T-helper 2 cell treated with Interferon-gamma antibody and Interleukin-4, amounts not matched to agents 100 ng/mL and 5 ng/mL, for 36 hours (primary cell): ENCODE measurements at regions not wholly inside any gene's neighbourhood (a gene's known extent, or its start where the extent isn't known, plus 50 kb on each side); places are given as distances from the start of the nearest gene placed in this dataset.

ENCODE experiments used
- intact Hi-C: fragments of 100-400 bp; cut with micrococcal nuclease; formaldehyde crosslinking; loops from one replicate; pipeline ENCODE4 v1.15.1; 2023

- intact Hi-C loops, result no loop called here
Measured at GRCh38 chr22:48517039-48518030, 1310.3 kb downstream of the BRD1 start.

- intact Hi-C loops, result no loop called here
Measured at GRCh38 chr22:48516571-48516970, 1311.1 kb downstream of the BRD1 start.

DNA sequence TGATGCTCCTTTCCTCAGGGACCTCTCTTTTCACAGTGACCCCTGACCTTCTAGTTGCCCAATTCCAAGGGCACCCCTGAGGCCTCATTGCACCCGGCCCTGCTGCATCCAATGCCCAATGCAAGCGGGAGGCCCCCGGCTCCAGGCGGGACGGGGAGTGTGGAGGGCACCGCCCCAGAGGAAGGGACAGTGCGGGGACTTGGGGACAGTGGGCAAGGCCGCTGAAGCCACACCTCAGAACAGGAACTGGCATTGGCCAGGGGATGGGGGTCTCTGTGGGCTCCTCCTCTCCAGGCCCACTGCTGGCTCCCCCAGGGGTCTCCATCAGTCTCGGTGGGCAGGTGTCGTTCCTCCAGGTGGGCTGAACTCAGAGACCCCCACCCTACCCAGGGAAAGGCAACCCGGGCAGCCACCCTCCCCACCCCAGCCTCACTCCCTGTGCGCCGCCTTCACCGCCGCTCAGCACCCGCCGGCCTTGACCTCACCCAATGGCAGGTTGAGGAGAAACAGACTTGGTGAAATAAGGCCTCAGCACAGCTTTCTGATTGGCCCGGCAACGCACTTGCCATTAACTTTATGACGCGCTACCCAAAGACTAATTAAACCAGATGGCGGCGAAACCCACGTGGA is 1312.0 kb downstream of the BRD1 start:
- intact Hi-C loops, result no loop called here

- intact Hi-C loops, result no loop called here
Measured at GRCh38 chr22:48513929-48514328, 1313.7 kb downstream of the BRD1 start.

GRCh38 chr22:48513446-48513845 is 1314.2 kb downstream of the BRD1 start:
- intact Hi-C loops, result no loop called here

DNA sequence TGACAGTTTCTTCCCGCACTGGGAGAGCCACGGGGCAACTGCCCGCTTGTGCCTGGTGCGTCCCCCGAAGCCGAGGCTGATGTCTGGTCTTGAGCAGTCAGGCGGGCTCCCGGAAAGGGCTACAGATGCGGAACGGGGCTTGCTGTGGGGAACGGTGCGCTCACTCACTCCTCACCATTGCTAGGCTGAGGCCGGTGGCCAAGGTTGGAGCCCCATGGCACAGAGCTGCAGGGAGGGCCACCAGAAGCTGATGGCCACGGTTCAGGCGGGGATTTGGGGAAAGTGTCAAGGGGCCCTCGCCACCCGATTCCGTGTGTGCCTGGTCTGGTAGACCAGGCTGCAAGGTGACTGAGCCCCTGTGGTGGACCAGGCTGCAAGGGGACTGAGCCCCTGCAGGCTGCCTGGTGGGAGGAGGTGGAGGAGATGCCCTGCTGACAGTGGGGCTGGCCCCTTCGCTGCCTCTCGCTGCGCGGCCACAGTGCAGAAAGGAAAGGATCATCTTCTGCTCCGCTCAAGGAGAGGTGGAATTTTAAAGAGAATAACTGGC is 1315.8 kb downstream of the BRD1 start:
- intact Hi-C loops, result no loop called here

GRCh38 chr22:48511211-48511610 is 1316.5 kb downstream of the BRD1 start:
- intact Hi-C loops, result no loop called here

- intact Hi-C loops, result no loop called here
Measured at GRCh38 chr22:48510599-48510998, 1317.1 kb downstream of the BRD1 start.

DNA sequence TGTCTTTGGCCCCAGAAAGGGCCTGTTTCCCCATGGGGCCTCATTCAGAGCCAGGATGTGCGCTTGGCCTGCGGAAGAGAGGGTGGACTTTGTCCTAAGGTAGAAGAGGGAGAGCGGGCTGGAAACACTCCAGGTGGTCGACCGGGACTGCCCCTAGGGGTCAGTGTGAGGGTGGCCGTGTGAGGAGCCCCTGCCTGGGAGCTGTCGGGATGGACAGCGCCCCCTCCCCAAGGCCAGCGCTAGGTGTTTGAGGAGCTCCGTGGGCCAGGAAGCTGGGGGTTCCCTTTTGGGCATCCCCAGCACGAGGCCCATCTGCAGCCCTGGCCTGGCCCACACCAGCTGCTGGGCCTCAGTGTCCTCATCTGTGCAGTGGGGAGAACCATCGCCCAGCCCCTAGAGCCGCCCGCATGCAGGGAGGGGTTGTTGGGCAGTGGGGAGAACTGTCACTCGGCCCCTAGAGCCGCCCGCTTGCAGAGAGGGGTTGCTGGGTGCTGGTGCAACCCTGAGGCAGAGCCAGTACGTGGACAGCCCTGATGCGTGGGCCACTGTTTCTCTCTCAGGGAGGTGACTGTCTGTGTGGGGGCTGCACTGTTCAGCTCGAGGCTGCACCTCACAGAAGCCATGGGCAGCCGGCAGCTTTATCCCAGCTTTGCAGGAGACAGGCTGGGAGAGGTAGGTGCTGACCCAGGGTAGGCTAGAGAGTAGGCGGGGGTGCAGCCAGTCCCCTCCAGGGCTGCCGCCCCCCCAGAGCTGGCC is 1319.9 kb downstream of the BRD1 start:
- intact Hi-C loops, result no loop called here

GRCh38 chr22:48507171-48507570 is 1320.5 kb downstream of the BRD1 start:
- intact Hi-C loops, result no loop called here

DNA sequence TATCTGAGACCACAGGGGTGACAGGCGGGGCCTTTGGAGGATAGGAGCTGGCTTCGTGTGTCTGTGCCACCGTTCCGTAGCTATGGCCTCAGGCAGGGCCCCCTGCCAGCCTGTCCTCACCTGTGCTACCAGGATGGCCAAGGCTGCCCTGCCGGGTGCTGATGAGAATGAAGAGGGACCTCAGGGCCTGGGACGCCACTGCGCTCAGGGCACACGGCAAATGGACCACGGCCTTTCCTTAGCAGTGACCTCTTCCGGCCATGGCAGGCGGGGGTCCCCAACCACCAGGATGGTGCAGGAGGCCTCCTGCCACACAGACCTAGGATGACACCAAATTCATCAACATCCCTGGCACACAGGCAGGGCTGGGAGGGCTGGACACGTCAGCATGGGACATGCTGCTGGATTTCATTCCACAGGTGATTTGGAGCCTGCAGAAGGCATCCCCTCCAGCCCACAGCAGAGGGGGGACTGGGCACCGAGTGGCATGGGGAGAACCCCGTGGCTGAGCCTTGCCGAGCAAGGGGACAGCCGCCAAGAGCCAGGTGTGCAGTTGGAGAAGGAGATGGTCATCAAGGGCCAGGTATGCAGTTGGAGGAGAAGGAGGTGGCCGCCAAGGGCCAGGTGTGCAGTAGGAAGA is 1321.0 kb downstream of the BRD1 start:
- intact Hi-C loops, result no loop called here

DNA sequence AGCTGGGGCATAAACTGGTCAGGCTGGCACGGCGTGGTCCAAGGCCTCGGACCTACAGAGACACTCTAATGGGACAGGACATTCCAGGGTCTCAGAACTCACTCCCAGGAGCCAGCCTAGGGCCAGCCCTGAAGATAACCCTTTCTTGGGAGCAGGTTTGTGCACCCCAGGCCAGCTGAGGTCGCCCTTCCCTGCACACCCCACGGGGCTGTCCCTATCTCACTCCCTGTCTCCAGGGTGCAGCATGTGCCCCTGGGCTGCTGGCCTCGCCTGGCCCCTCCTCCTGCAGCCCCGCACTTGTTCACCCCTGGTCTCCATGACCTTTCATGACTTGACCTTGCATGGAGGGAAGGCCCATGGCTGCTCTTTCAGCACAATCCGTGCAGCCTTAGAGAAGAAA is 1321.8 kb downstream of the BRD1 start:
- intact Hi-C loops, result no loop called here

DNA sequence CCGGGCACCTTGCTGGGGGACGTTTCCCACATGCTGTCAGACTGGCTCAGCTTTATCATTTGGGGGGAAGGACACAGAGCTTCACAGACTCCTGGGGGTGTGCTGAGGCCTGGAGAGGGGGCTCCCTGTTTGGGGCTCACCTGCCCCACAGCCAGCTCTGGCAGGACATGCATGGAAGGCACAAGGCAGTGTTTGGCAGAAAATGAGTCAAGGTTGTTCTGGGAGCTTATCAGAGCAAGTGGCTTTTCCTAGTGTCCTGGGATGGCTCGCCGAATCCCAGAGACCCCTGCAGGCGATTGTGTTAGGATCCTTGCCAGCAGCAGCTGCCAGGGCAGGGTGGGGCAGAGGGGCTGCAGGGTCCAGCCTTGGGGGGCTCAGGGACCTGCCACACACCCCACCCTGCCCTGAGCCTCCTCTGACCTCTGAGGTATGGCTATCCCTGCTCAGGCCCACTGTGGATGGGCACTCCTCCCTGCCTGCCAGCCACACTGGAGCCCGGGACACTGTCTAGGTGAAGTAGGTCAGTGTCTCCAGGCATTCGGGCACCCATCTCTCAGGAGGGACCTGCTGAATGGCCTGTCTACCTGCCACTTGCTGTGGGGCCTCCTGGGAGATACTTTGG is 1323.0 kb downstream of the BRD1 start:
- intact Hi-C loops, result no loop called here

GRCh38 chr22:48503876-48504275 is 1323.8 kb downstream of the BRD1 start:
- intact Hi-C loops, result no loop called here

DNA sequence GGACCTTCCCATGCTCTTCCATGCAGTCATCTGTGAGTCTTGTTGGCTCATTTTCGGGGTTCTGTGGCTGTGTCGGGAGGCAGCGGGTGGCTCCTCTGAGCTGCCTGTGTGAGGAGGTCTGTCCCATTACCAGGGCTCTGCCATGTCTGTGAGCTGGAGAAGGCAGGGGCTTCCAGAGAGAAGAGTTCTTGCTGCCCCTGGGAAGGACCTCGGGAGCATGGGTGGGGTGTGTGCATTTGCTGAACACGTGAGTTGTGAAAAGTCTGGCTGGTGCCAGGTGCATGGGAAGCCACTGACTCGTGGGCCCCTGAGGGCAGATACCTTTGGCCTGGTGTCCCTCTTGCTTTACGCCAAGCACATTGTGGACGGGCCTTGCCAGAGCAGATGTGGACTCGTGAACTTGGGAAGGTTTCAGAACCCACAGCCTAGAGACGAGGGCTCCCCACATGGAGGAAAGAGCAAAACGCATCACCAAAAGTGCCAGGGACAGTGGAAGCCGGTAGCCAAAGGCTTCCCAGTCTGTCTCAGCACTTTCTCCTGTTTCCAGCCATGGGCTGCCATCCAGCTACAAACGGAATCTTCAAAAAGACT is 1324.5 kb downstream of the BRD1 start:
- intact Hi-C loops, result no loop called here

- intact Hi-C loops, result no loop called here
Measured at GRCh38 chr22:48501231-48501750, 1326.4 kb downstream of the BRD1 start.

GRCh38 chr22:48500471-48501230 is 1327.0 kb downstream of the BRD1 start:
- intact Hi-C loops, result no loop called here

GRCh38 chr22:48499456-48500425 is 1327.9 kb downstream of the BRD1 start:
- intact Hi-C loops, result no loop called here
